OCI-LY3 (cell line): ENCODE measurements at regions not wholly inside any gene's neighbourhood (a gene's known extent, or its start where the extent isn't known, plus 50 kb on each side); places are given as distances from the start of the nearest gene placed in this dataset.

Experiments used
- CTCF ChIP-seq: fragments of 200-600, 300-600 bp; sonication (generic); IDR thresholded peaks from 2 replicates; pipeline ENCODE4 v1.5.1; 2014; ENCODE audit warnings: antibody characterized with exemption, low read length, low read depth
- EZH2phosphoT487 ChIP-seq: fragments of 200-600 bp; shearing (Covaris generic); IDR thresholded peaks from 2 replicates; pipeline ENCODE4 v1.6.1; 2018; ENCODE audit warnings: antibody characterized with exemption, mixed run types, low read depth

DNA sequence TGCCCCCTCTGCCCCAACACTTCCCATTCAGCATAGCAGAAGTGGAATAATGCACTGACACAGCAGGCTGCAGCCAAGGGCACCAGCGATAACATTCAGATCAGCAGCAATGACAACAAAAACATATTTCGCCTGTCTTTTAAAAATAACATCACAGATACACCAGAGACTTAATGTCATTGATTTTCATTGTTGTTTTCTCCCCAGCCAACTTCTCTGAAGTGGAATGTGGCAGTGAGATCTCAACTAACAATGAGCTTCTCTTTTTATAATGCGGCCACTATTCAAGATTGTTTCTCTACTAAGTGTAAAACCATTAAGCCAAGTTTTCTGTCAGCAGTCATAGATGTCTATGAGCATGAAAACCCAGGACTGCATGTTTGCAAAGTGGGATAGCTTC is 158.2 kb upstream of the TMEM229A start:
- no peak for TF ChIP-seq CTCF
- TF ChIP-seq EZH2phosphoT487 = no peak
